K562 (cell line): ENCODE measurements at regions not wholly inside any gene's neighbourhood (a gene's known extent, or its start where the extent isn't known, plus 50 kb on each side); places are given as distances from the start of the nearest gene placed in this dataset.

Experiments used
- CCNT2 ChIP-seq: IDR thresholded peaks from 2 replicates; pipeline ENCODE4 v1.6.1; 2011; ENCODE audit warnings: borderline replicate concordance, low read depth, mild to moderate bottlenecking, moderate library complexity, mixed read lengths, low read length; ENCODE audit not compliant: insufficient read length; ENCODE audit errors: extremely low read depth
- EGR1 ChIP-seq: fragments of 450-650 bp; conservative IDR thresholded peaks from 2 replicates; pipeline ENCODE4 v1.6.1; 2017; ENCODE audit warnings: mild to moderate bottlenecking
- KLF16 ChIP-seq: IDR thresholded peaks from 2 replicates; pipeline ENCODE4 v1.6.1; 2016; ENCODE audit warnings: antibody characterized with exemption
- L3MBTL2 ChIP-seq: fragments of 450-650 bp; IDR thresholded peaks from 2 replicates; pipeline ENCODE4 v1.6.1; 2016; ENCODE audit warnings: mild to moderate bottlenecking, moderate library complexity
- MTA2 ChIP-seq: fragments of 450-650 bp; IDR thresholded peaks from 2 replicates; pipeline ENCODE4 v1.6.1; 2016; ENCODE audit warnings: low read depth
- NCOR1 ChIP-seq: fragments of 450-650 bp; IDR thresholded peaks from 2 replicates; pipeline ENCODE4 v1.6.1; 2016; ENCODE audit warnings: mild to moderate bottlenecking, moderate library complexity
- NFE2 ChIP-seq: IDR thresholded peaks from 2 replicates; pipeline ENCODE4 v1.6.1; 2014; ENCODE audit warnings: antibody characterized with exemption, low read depth
- NR2F6 ChIP-seq: fragments of 450-650 bp; formaldehyde crosslinking; IDR thresholded peaks from 2 replicates; pipeline ENCODE4 v1.4.0; 2020; ENCODE audit warnings: mild to moderate bottlenecking
- PHTF2 ChIP-seq: fragments of 250-450 bp; sonication (Bioruptor Pico); IDR thresholded peaks from 2 replicates; pipeline ENCODE4 v1.5.0; 2021; ENCODE audit warnings: mild to moderate bottlenecking
- PKNOX1 ChIP-seq: fragments of 450-650 bp; IDR thresholded peaks from 2 replicates; pipeline ENCODE4 v1.6.1; 2016
- PML ChIP-seq: IDR thresholded peaks from 2 replicates; pipeline ENCODE4 v1.6.1; 2012; ENCODE audit warnings: low read length, inconsistent platforms
- POLR2B ChIP-seq: fragments of 450-650 bp; IDR thresholded peaks from 2 replicates; pipeline ENCODE4 v1.6.1; 2018; ENCODE audit warnings: low read depth; ENCODE audit not compliant: partially characterized antibody
- RBM34 ChIP-seq: fragments of 200-400 bp; formaldehyde crosslinking; IDR thresholded peaks from 2 replicates; pipeline ENCODE4 v1.6.1; 2018; ENCODE audit warnings: low read length, borderline replicate concordance; ENCODE audit not compliant: insufficient read depth
- SMARCA4 ChIP-seq: fragments of 450-650 bp; IDR thresholded peaks from 2 replicates; pipeline ENCODE4 v1.6.1; 2016
- SREBF1 ChIP-seq: fragments of 150-350 bp; IDR thresholded peaks from 2 replicates; pipeline ENCODE4 v1.6.1; 2014; ENCODE audit warnings: antibody characterized with exemption, low read depth, low read length, borderline replicate concordance
- STAT5A ChIP-seq: IDR thresholded peaks from 2 replicates; pipeline ENCODE4 v1.6.1; 2012; ENCODE audit warnings: low read length, inconsistent platforms, borderline replicate concordance
- TBP ChIP-seq: optimal IDR thresholded peaks from 2 replicates; pipeline ENCODE3; 2011; ENCODE audit warnings: low read depth, low read length, improper control_type of control experiment
- TCF3 ChIP-seq: sonication (generic); formaldehyde crosslinking; IDR thresholded peaks from 2 replicates; pipeline ENCODE4 v1.4.0; 2020; ENCODE audit warnings: mild to moderate bottlenecking, missing genetic modification reagents
- THAP12 ChIP-seq: fragments of 250-450 bp; sonication (Bioruptor Pico); IDR thresholded peaks from 2 replicates; pipeline ENCODE4 v1.9.0; 2021; ENCODE audit warnings: mild to moderate bottlenecking, inconsistent platforms
- TF ChIP-seq, protein P1 (sequence below), 2 experiments: IDR thresholded peaks in 1 of 2; conservative IDR thresholded peaks in 1 of 2; 2 replicates each; pipeline ENCODE4 v1.6.1; 2016; ENCODE audit warnings: low read depth in 2 of 2, mild to moderate bottlenecking in 1 of 2, missing compliant biosample characterization in 1 of 2, missing genetic modification characterization in 1 of 2, moderate library complexity in 1 of 2
- TF ChIP-seq, protein P2 (sequence below): sonication (generic); formaldehyde crosslinking; IDR thresholded peaks from 2 replicates; pipeline ENCODE4 v1.8.0; 2022; ENCODE audit warnings: mild to moderate bottlenecking, missing genetic modification reagents
- TF ChIP-seq, protein P3 (sequence below): fragments of 250-450 bp; sonication (Bioruptor Pico); IDR thresholded peaks from 2 replicates; pipeline ENCODE4 v1.5.0; 2020; ENCODE audit warnings: mild to moderate bottlenecking

- TF ChIP-seq NCOR1 (peak; percentile 51), PHTF2 (no peak), THAP12 (CRISPR knock-in tag) (no peak), TCF3 (CRISPR knock-in tag) (peak; percentile 72), TBP (no peak), EGR1 (no peak), RBM34 (no peak), POLR2B (no peak), PKNOX1 (peak; percentile 92), SMARCA4 (peak; percentile 68), NFE2 (peak; percentile 19; the same call in 1 of the 2 replicates), MTA2 (0 out of 2 replicates have a peak, but pooled peaks have one; percentile 42), PML (0 out of 2 replicates have a peak, but pooled peaks have one; percentile 28), NR2F6 (CRISPR knock-in tag) (no peak), L3MBTL2 (0 out of 2 replicates have a peak, but pooled peaks have one; percentile 10), CCNT2 (peak; percentile 41), STAT5A (no peak), KLF16 (peak; percentile 50; the same call in 1 of the 2 replicates), SREBF1 (no peak)
- TF ChIP-seq, protein P1, sequence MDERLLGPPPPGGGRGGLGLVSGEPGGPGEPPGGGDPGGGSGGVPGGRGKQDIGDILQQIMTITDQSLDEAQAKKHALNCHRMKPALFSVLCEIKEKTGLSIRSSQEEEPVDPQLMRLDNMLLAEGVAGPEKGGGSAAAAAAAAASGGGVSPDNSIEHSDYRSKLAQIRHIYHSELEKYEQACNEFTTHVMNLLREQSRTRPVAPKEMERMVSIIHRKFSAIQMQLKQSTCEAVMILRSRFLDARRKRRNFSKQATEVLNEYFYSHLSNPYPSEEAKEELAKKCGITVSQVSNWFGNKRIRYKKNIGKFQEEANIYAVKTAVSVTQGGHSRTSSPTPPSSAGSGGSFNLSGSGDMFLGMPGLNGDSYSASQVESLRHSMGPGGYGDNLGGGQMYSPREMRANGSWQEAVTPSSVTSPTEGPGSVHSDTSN (CRISPR knock-in tag; IDR thresholded peaks at IDR 0.05; ENCODE audit: low read depth): 0 out of 2 replicates have a peak, but pooled peaks have one; percentile 20
- TF ChIP-seq, protein P1 (tag; conservative IDR thresholded peaks at IDR 0.05; ENCODE audit: low read depth): peak; percentile 82
- TF ChIP-seq, protein P2, sequence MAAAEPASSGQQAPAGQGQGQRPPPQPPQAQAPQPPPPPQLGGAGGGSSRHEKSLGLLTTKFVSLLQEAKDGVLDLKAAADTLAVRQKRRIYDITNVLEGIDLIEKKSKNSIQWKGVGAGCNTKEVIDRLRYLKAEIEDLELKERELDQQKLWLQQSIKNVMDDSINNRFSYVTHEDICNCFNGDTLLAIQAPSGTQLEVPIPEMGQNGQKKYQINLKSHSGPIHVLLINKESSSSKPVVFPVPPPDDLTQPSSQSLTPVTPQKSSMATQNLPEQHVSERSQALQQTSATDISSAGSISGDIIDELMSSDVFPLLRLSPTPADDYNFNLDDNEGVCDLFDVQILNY (CRISPR knock-in tag): no peak
- TF ChIP-seq, protein P3, sequence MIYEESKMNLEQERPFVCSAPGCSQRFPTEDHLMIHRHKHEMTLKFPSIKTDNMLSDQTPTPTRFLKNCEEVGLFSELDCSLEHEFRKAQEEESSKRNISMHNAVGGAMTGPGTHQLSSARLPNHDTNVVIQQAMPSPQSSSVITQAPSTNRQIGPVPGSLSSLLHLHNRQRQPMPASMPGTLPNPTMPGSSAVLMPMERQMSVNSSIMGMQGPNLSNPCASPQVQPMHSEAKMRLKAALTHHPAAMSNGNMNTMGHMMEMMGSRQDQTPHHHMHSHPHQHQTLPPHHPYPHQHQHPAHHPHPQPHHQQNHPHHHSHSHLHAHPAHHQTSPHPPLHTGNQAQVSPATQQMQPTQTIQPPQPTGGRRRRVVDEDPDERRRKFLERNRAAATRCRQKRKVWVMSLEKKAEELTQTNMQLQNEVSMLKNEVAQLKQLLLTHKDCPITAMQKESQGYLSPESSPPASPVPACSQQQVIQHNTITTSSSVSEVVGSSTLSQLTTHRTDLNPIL (CRISPR knock-in tag): no peak
These were observed 220.1 kb upstream of the EEA1 start (continued) for GRCh38 chr12:93149229-93149628.
